ENCODE measurements at regions not wholly inside any gene's neighbourhood (a gene's known extent, or its start where the extent isn't known, plus 50 kb on each side); places are given as distances from the start of the nearest gene placed in this dataset.

- DNase-seq (ENCODE audit: low read depth) = no peak
Observed at GRCh38 chr1:193726722-193727121, 540.3 kb upstream of the B3GALT2 start.

DNA sequence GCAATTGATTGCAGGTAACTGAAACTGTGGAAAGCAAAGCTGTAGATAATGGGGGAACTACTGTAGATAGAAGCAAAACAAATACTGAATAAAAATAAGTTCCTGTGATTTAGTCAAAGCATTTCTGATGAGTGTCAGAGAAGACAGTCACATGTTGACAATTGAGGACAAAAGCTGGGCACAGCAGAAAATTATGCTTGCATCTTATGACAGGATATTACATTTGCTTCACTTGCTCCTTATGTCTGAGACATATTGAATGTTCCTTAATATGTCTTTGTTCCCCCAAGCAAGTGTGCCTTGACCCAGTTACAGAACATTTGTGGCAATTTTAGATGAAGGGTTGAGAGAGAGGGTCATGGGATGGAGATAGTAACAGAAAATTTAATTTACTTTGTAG is 526.0 kb upstream of the B3GALT2 start:
- DNase-seq (ENCODE audit: low read depth) = no peak

GRCh38 chr1:193709607-193710006 is 523.2 kb upstream of the B3GALT2 start:
- DNase-seq (ENCODE audit: low read depth) = no peak

DNA sequence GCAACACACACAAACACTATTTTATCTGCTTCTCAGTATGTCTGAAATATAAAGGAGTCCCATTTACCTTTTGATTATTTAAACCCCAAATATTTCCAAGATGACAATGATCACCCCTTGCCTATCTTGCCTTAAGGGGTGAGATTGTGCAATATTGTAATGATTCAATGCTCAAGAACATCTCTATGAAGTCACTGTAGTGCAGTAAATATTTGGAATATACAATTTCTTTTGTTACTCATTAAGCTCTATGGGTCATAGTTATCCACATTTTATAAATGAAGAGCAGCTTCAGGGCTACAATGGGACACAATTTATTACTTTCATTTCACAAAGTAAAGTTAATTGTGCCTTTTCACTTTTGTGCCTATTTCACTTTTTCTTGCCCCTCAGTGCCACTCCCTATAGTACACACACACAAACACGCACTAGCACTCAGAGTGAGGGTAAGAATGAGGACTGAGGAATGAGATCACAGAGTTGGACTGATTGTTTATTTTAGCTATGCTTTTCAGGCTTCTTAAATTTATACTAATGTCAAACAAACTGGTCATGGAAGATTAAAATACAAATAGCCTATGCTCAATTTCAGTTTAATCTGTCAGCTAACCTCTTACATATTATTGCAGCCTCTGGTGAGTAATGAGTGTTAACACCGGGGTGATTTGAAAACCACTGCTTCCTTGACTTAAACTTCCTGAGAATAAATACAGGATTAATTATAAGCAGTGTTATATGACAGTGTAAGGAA is 521.0 kb upstream of the B3GALT2 start:
- DNase-seq (ENCODE audit: low read depth) = no peak

DNA sequence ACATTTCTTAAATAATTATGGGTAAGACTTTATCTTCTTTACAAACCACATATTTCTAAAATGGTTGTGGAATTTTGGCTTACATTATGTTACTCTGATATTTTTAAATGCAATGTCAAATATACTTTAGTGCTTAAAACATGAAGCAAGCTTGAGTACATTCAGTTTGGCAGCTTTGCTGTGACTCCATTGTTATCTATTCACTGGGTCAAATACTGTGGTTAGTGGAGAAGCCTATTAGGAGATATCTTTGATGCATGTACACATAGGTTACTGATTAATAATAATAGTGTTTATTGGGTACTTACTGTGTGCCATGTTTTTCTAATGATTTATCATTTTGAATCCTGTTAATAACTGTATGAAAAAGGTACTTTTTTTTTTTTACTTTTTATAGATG is 520.4 kb upstream of the B3GALT2 start:
- DNase-seq (ENCODE audit: low read depth) = no peak

GRCh38 chr1:193705554-193705981 is 519.2 kb upstream of the B3GALT2 start:
- DNase-seq (ENCODE audit: low read depth) = no peak

- DNase-seq (ENCODE audit: low read depth) = no peak
Observed at GRCh38 chr1:193703655-193704054, 517.2 kb upstream of the B3GALT2 start.

- DNase-seq (ENCODE audit: low read depth) = no peak
Observed at GRCh38 chr1:193703121-193703520, 516.7 kb upstream of the B3GALT2 start.

DNA sequence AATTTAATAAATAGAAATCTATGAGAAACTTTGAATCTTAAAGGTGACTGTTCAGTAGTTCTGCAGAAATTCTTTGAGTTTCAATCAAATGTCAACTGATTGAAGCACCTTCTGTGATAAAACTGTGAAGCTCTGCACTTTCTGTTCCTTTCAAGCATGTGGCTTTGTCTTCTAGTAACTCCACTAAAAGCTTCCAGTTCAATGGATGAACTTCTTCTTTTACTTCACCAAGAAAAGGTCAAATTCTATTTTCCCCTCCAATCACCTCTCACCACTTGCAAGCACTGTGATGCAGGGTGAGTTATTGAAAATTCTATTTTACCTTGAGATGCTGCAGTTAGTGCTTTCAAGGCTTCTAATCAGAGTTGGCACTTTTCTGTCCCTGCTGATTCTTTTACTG is 515.3 kb upstream of the B3GALT2 start:
- no peak for DNase-seq (ENCODE audit: low read depth)

- no peak for DNase-seq (ENCODE audit: low read depth)
Observed at GRCh38 chr1:193700710-193701355, 514.4 kb upstream of the B3GALT2 start.

- no peak for DNase-seq (ENCODE audit: low read depth)
Observed at GRCh38 chr1:193699261-193699660, 512.8 kb upstream of the B3GALT2 start.

GRCh38 chr1:193697776-193698175 is 511.4 kb upstream of the B3GALT2 start:
- no peak for DNase-seq (ENCODE audit: low read depth)

- no peak for DNase-seq (ENCODE audit: low read depth)
Observed at GRCh38 chr1:193697115-193697762, 510.8 kb upstream of the B3GALT2 start.

- DNase-seq (ENCODE audit: low read depth) = no peak
Observed at GRCh38 chr1:193694741-193695140, 508.3 kb upstream of the B3GALT2 start.

GRCh38 chr1:193685986-193686385 is 499.6 kb upstream of the B3GALT2 start:
- no peak for DNase-seq (ENCODE audit: low read depth)

GRCh38 chr1:193681422-193681821 is 495.0 kb upstream of the B3GALT2 start:
- no peak for DNase-seq (ENCODE audit: low read depth)

DNA sequence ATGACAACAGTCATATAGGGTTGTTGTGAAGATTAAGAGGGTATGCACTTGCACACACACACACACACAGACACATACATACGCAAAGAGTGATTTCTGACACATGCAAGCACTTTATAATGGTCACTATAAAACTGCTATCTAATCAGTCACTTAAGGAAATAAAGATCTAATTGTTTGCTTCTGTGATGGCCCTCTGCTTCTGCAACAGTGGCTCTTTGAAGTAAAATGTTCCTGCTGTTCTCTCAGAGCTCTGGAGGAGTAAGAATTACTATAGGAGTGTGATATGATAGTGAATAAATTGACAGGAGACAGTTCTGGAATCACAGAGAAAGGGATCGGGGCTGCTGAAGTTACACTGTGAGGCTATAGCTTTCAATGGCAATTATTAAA is 494.5 kb upstream of the B3GALT2 start:
- no peak for DNase-seq (ENCODE audit: low read depth)

- DNase-seq (ENCODE audit: low read depth) = no peak
Observed at GRCh38 chr1:193680247-193680923, 494.0 kb upstream of the B3GALT2 start.

- no peak for DNase-seq (ENCODE audit: low read depth)
Observed at GRCh38 chr1:193677874-193678273, 491.5 kb upstream of the B3GALT2 start.

GRCh38 chr1:193676996-193677549 is 490.7 kb upstream of the B3GALT2 start:
- DNase-seq (ENCODE audit: low read depth) = no peak

GRCh38 chr1:193674292-193674944 is 488.0 kb upstream of the B3GALT2 start:
- DNase-seq (ENCODE audit: low read depth) = no peak
